HCEC 1CT (cell line): ENCODE measurements at regions not wholly inside any gene's neighbourhood (a gene's known extent, or its start where the extent isn't known, plus 50 kb on each side); places are given as distances from the start of the nearest gene placed in this dataset.

ENCODE experiments used
- DNase-seq: peaks from one replicate; pipeline ENCODE4 v3.0.0-alpha.2; 2017

- DNase-seq = no peak
Observed at GRCh38 chr7:155138204-155138603, 68.1 kb downstream of the HTR5A start.

DNA sequence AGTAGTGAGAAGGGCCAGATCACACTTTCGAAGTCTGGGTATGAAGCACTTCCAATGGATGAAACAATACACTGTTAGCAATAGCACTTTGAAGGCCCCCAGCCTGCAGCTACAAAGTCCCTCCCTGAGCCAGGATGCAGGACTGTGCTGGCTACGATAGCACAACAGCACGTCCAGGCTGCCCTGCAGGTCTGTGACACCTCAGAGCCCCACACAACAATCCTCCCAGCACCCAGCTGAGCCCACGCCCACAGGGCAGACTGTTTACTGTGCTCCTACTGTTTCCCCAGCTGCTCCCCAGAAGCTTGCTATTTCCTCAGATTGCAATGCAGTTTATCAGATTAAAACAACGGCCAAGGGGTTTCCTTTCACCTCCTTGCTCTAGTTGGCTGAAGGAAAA, 71.4 kb downstream of the HTR5A start:
- DNase-seq = no peak

DNA sequence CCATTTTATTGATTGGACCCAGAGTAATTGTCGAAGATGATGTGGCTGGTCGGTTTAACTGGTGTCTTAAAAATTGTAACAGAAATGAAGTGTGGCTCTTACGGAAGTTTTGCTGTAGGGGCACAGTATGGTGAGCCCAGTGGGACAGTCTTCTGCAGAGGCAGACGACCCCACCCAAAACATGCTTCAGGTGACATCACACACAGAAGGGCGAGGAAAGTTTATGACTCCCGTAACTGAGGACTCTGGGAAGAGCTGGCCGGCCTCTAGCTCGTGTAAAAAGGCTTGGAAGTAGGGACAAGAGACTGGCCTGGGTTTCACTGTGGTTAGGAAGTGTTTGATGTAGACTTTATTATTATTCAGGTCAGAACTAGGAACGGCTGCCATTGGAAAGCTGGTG, 73.3 kb downstream of the HTR5A start:
- no peak for DNase-seq

DNA sequence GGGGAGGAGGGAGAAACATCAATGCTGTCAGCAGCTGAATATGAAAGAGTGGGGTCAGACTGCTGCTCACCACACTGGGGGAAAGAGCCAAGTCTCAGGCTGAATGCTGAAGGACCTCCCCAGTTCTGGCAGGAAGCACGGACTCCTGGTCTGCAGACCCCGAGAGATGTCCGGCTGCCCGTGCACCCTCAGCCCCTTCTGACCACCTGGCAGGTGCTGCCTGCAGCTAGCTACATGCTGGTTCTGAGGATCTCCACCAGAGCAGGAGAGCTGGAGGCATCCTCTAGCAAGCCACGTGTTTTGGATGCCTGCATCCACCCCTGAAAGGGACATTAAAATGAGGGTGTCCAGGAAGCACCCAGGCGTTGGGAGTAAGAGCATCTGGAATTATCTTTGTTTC, 74.2 kb downstream of the HTR5A start:
- DNase-seq = no peak

GRCh38 chr7:155145477-155146255, 75.5 kb downstream of the HTR5A start:
- DNase-seq = no peak

DNA sequence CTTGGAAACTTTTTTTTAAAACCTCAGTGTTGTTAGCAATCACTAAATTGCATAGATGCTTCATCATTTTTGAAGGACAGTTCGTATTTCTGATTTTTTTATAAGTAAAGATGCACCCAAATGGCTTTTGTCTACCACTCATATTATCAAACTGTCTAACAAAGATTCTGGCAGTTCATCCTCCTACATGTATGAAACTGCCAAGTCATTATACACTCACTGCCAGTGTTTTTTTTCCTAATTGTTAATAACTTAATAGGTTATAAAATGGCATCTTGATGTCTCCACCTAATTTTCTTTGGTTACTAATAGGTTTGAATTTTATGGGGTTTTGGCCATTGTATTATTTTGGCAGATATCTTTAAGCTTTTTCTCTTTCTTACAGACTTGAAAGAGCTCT, 77.0 kb downstream of the HTR5A start:
- no peak for DNase-seq

DNA sequence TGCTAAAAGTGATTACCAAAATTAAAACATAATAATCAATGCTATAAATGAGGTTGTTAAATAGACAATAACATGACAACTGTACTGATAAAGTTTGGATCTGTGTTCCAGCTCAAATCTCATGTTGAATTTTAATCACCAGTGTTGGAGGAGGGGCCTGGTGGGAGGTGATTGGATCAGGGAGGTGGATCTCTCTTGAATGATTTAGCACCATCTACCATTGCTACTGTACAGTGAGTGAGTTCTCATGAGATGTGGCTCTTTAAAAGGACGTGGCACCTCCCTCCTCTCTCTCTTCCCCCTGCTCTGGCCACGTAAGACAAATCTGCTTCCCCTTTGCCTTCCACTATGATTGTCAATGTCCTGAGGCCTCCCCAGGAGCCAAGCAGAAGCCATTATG, 77.5 kb downstream of the HTR5A start:
- no peak for DNase-seq

DNA sequence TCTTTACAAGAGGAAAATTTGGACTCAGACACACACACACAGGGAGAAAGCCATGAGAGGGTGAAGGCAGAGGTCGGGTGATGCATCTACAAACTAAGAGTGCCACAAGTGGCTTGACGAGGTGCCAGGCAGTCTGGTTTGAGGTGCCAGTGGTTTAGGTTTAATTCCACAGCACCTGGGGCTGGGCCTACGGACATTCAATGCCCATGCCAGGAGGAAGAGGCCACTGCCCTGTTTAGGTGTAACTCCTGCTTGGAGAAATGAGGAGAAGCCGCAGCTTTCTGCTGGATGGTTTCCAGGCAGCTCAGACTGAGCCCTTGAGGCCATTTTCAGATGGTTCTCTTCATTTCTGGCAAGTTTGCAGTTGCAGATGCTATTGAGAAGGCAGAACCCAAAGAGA, 83.6 kb downstream of the HTR5A start:
- no peak for DNase-seq

DNA sequence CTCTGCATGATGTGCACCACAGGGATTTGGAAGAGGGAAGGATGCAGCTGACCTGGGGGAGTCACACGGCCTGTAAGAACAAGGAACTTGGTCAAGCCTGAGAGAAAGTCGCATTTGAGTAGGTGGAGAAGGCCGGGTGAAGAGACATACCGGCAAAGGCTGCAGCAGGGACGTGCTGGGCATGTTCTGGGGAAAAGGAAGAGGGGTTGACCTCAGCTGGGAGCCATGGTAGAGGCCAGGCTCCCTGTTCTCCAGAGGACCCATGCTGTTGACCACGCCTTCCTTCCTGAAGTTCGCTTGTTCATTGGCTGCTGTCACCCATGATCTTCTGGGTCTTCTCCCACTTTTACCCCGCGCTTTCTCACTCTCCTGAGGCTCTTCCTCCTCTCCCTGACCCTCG, 84.5 kb downstream of the HTR5A start:
- no peak for DNase-seq

- peak; percentile 20 for DNase-seq
Observed at GRCh38 chr7:155161690-155162089, 91.6 kb downstream of the HTR5A start.

DNA sequence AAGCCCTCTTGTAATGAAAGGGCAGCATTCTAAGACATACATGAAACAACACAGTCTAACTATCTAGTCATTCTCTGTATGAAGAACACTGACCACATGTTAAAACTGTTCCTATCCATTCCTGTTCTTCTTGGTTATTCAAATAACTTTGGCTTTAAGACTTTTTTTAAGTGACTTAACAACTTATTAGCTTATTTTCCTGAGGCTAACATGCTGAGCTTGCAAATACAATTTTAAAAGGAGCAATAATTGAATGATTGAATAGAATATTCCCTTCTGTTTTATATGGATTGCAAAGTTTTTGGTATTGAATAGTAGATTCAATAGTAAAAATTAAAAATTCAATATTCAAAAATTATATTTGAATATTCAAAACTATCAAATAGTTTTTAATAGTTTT, 92.3 kb downstream of the HTR5A start:
- no peak for DNase-seq

- DNase-seq = no peak
Observed at GRCh38 chr7:155163696-155164095, 93.6 kb downstream of the HTR5A start.

DNA sequence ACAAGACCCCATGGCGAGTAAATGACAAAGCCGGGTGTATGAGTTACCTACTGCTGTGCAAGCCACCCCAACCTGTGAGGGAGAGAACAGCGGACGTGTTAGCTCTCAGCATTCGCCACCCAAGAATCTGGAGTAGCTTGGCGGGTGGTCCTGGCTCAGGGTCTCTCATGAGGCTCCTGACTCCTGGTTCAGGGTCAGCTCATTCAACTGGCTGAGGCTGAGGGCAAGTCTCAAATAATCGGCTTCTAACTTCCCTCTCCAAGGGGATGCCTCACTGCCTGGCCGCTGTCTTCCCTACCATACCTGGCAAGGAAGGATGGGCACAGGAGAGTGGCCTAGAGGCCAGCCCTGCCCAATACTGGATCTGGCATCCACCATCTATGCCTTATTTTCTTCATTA, 94.2 kb downstream of the HTR5A start:
- DNase-seq = no peak

GRCh38 chr7:155166108-155166507, 96.0 kb downstream of the HTR5A start:
- peak; percentile 25 for DNase-seq

DNA sequence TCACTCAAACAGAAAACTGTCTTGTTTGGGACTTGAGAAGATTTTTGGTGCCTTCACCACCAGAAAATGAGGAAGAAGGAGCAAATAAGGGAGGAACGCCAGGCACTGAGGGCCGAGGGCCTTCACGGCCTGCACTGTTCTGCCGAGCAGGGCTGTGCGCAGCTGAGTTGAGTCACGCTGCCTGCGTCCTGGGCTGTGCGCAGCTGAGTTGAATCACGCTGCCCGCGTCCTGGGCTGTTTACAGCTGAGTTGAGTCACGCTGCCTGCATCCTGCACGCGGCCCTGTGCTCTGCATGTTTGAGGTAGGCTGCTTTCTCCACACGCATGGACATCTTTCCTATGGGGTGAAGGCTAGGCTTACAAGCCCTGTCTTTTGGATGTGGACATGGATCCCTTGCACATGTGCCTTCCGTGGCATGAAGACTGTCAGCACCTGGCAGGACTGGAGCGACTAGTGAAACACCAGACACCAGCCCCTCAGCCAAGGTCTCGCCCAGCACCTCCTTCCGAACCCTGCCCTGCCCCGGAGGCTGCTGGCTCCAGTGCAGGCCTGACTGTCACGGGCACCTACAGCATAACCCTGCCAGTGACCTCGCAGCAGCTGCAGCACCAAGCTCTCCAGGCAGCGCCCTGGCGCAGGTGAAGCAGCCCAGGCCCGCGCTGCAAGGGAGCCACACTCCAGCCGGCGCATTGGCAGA, 96.7 kb downstream of the HTR5A start:
- peak; percentile 94 for DNase-seq

- no peak for DNase-seq
Observed at GRCh38 chr7:155167706-155168365, 97.7 kb downstream of the HTR5A start.

DNA sequence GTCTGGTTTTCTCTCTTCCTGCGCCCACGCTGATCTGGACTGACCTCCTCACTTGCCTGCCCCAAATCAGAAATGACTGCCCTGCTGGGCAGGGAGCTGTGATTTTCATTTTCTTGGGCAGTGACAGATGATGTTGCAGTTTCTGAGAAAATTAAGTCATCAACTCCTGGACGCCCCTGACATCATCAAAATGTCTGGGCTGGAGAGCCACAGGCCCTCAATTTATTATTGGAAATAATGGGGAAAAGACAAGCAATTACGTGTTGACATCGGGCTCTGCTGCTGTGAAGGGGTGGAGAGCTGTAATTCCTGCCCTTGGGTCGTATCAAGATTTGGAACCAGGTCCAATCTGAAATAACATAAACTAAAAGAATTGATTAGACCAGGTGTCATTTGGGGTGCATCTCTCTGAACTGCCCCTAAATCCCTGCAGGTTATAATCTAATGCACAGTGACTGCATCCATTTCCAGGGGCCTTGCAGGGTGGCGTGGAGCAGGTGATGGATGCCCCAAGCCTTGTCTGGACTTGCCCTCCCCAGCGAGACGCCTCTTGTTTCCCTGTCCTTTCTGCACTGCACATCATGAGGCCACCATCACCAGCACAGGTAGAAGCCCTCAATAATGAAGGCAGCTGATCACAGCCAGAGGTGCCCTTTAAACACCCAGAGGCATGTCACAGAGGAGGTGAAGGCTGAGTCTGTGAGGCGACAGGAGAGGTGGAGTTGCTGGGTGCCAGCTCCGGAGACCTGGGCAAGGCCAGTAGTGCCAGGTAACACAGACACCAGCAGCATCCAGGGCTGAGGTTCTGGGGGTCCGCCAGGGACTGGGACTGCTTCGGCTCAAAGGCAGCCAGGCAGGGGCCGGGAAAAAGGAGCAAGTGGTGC, 98.7 kb downstream of the HTR5A start:
- no peak for DNase-seq

DNA sequence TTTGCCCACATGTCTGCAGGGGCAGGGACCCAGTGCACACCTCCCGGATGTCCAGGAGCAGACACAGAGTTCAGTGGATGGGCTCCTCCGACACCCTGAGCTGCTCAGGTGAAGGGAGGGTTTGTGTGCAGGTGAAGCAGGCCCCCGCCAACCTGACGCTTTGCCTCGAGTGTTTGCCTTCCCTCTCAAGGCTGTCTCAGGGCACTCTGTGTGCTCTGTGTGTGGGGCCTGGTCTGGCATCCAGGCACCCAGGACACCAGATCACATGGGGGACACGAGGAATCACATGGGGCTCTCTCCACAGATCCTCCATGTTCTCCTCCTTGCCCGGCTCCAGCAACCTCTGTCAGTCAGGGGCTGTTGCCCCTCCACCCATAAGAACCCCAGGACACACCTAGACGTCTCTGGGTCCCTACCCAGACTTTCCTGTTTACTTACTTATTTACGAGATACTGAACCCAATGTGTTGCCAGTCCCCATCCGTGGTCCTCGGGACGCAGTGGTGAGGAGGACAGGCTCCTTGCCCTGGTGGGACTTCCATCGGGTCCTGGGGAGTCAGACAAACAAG, 99.5 kb downstream of the HTR5A start:
- DNase-seq = no peak

- DNase-seq = no peak
Observed at GRCh38 chr7:155170331-155170730, 100.2 kb downstream of the HTR5A start.

GRCh38 chr7:155172141-155172540, 102.0 kb downstream of the HTR5A start:
- DNase-seq = no peak

GRCh38 chr7:155173905-155174304, 103.8 kb downstream of the HTR5A start:
- DNase-seq = no peak

- DNase-seq = no peak
Observed at GRCh38 chr7:155178096-155178495, 108.0 kb downstream of the HTR5A start.

DNA sequence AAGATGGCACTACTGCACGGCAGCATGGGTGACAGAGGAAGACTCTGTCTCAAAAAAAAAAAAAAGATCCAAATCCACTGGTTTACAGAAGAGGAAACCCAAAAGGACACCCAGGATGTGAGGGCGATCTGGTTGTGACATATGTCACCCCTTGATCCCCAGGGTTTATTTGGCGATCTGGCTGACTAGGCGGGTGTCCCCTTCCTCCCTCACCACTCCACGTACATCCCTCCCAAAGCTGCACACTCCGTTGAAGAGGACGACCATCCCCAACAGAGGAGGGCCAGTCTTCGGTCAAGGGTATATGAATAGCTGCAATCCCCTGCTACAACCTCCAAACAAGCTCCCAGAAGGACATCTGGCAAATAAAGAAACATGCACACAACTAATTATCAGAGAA, 111.6 kb downstream of the HTR5A start:
- no peak for DNase-seq
